Gastroesophageal sphincter (tissue), 3 donors: ENCODE measurements at regions not wholly inside any gene's neighbourhood (a gene's known extent, or its start where the extent isn't known, plus 50 kb on each side); places are given as distances from the start of the nearest gene placed in this dataset.

ENCODE experiments used
- CTCF ChIP-seq, 4 experiments: fragments of 200-600 bp in 2 of 4; fragments of 450-650 bp in 2 of 4; sonication (generic) in 1 of 4; IDR thresholded peaks; one replicate each; pipeline ENCODE4 v1.5.1; 2017 to 2019; ENCODE audit warnings: antibody characterized with exemption in 4 of 4, mild to moderate bottlenecking in 2 of 4, moderate library complexity in 2 of 4
- EP300 ChIP-seq: sonication (generic); formaldehyde crosslinking; IDR thresholded peaks from one replicate; pipeline ENCODE4 v1.6.1; 2017; ENCODE audit warnings: antibody characterized with exemption, mild to moderate bottlenecking
- POLR2A ChIP-seq, 2 donors: fragments of 450-650 bp; IDR thresholded peaks; one replicate each; pipeline ENCODE4 v1.6.1; 2017; ENCODE audit warnings: antibody characterized with exemption in 2 of 2, mild to moderate bottlenecking in 2 of 2, moderate library complexity in 1 of 2
- POLR2AphosphoS5 ChIP-seq: sonication (generic); formaldehyde crosslinking; IDR thresholded peaks from one replicate; pipeline ENCODE4 v1.6.1; 2017; ENCODE audit warnings: antibody characterized with exemption

GRCh38 chr7:4325732-4326131 is 356.4 kb upstream of the FOXK1 start:
- TF ChIP-seq CTCF (IDR thresholded peaks at IDR 0.05) (no peak), EP300 (no peak), POLR2A (IDR thresholded peaks at IDR 0.05) (no peak), POLR2AphosphoS5 (no peak)
